Type B pancreatic cell (in vitro differentiated cells): ENCODE measurements at regions not wholly inside any gene's neighbourhood (a gene's known extent, or its start where the extent isn't known, plus 50 kb on each side); places are given as distances from the start of the nearest gene placed in this dataset.

Source experiments
- DNase-seq: peaks from one replicate; pipeline ENCODE4 v3.0.0; 2021; ENCODE audit warnings: mixed read lengths; ENCODE audit not compliant: unreplicated experiment; ENCODE audit errors: extremely low spot score
- H3K27ac Mint-ChIP-seq: 2 replicates; pipeline ENCODE4 v1.8.0; 2021; ENCODE audit warnings: mild to moderate bottlenecking, mixed read lengths
- H3K27me3 Mint-ChIP-seq: 2 replicates; pipeline ENCODE4 v1.8.0; 2021; ENCODE audit warnings: mixed read lengths
- H3K36me3 Mint-ChIP-seq: 2 replicates; pipeline ENCODE4 v1.8.0; 2021; ENCODE audit warnings: mixed read lengths
- H3K4me1 Mint-ChIP-seq: one replicate; pipeline ENCODE4 v1.8.0; 2021; ENCODE audit warnings: mixed read lengths; ENCODE audit not compliant: unreplicated experiment
- H3K4me3 Mint-ChIP-seq: 2 replicates; pipeline ENCODE4 v1.8.0; 2021; ENCODE audit warnings: mild to moderate bottlenecking, mixed read lengths
- H3K9me3 Mint-ChIP-seq: 2 replicates; pipeline ENCODE4 v1.8.0; 2021; ENCODE audit warnings: mixed read lengths
- TF ChIP-seq, protein P1 (sequence below): fragments of 200-600 bp; sonication (generic); conservative IDR thresholded peaks from 2 replicates; pipeline ENCODE4 v1.5.0; 2021; ENCODE audit warnings: antibody characterized with exemption, mild to moderate bottlenecking

GRCh38 chr12:63301311-63301710 is 150.3 kb upstream of the AVPR1A start:
- TF ChIP-seq, protein P1, sequence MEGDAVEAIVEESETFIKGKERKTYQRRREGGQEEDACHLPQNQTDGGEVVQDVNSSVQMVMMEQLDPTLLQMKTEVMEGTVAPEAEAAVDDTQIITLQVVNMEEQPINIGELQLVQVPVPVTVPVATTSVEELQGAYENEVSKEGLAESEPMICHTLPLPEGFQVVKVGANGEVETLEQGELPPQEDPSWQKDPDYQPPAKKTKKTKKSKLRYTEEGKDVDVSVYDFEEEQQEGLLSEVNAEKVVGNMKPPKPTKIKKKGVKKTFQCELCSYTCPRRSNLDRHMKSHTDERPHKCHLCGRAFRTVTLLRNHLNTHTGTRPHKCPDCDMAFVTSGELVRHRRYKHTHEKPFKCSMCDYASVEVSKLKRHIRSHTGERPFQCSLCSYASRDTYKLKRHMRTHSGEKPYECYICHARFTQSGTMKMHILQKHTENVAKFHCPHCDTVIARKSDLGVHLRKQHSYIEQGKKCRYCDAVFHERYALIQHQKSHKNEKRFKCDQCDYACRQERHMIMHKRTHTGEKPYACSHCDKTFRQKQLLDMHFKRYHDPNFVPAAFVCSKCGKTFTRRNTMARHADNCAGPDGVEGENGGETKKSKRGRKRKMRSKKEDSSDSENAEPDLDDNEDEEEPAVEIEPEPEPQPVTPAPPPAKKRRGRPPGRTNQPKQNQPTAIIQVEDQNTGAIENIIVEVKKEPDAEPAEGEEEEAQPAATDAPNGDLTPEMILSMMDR, result no peak
- H3K4me3 Mint-ChIP-seq, result no peak overlapping the region
- no peaks in the 10 kb centered on the region for H3K27me3 Mint-ChIP-seq
- no peak overlapping the region for H3K27ac Mint-ChIP-seq
- H3K4me1 Mint-ChIP-seq, result peaks cover 13% of the 10 kb centered on the region
- no peak for DNase-seq
- H3K9me3 Mint-ChIP-seq, result no peaks in the 10 kb centered on the region
- no peaks in the 10 kb centered on the region for H3K36me3 Mint-ChIP-seq

GRCh38 chr12:63298386-63298930 is 147.5 kb upstream of the AVPR1A start:
- Mint-ChIP-seq H3K27ac (no peak overlapping the region), H3K27me3 (no peaks in the 10 kb centered on the region), H3K36me3 (no peaks in the 10 kb centered on the region), H3K4me3 (no peak overlapping the region), H3K9me3 (no peaks in the 10 kb centered on the region), H3K4me1 (peaks cover 22% of the 10 kb centered on the region)
- TF ChIP-seq, protein P1, result no peak
- DNase-seq, result no peak

DNA sequence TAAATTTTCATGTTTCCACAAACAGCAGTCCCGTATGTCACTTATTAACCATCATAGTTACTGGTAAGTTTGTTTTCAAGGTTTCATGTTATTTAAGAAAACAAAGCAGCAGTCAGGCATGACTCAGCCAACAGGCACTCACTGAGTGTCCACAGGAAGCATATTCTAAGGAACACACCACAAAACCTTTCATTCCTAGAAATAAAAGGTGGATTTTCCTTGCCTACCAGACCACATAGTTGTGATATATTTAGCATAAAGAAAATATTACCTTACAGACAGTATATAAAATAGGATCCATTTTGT is 143.3 kb upstream of the AVPR1A start:
- no peak for DNase-seq
- TF ChIP-seq, protein P1, result no peak
- Mint-ChIP-seq H3K36me3 (no peaks in the 10 kb centered on the region), H3K9me3 (no peaks in the 10 kb centered on the region), H3K27me3 (no peaks in the 10 kb centered on the region), H3K4me1 (peaks cover 23% of the 10 kb centered on the region), H3K27ac (peak overlapping the region; percentile 64), H3K4me3 (no peak overlapping the region)

GRCh38 chr12:63292471-63293221 is 141.6 kb upstream of the AVPR1A start:
- Mint-ChIP-seq H3K27me3 (no peaks in the 10 kb centered on the region), H3K4me1 (peaks cover 16% of the 10 kb centered on the region), H3K36me3 (no peaks in the 10 kb centered on the region), H3K9me3 (no peaks in the 10 kb centered on the region), H3K27ac (no peak overlapping the region), H3K4me3 (no peak overlapping the region)
- no peak for DNase-seq
- TF ChIP-seq, protein P1, result no peak

GRCh38 chr12:63276537-63277365 is 125.8 kb upstream of the AVPR1A start:
- H3K36me3 Mint-ChIP-seq, result no peaks in the 10 kb centered on the region
- H3K27me3 Mint-ChIP-seq, result peaks cover 4% of the 10 kb centered on the region
- DNase-seq, result no peak
- H3K9me3 Mint-ChIP-seq, result no peaks in the 10 kb centered on the region
- H3K4me3 Mint-ChIP-seq, result peak overlapping the region; percentile 5
- H3K27ac Mint-ChIP-seq, result no peak overlapping the region
- TF ChIP-seq, protein P1, result peak; percentile 81
- no peaks in the 10 kb centered on the region for H3K4me1 Mint-ChIP-seq
